Hepatocyte (in vitro differentiated cells): ENCODE measurements at regions not wholly inside any gene's neighbourhood (a gene's known extent, or its start where the extent isn't known, plus 50 kb on each side); places are given as distances from the start of the nearest gene placed in this dataset.

ENCODE experiments used
- DNase-seq: peaks from one replicate; pipeline ENCODE4 v3.0.0-alpha.2; 2016; ENCODE audit warnings: low spot score
- H2AFZ ChIP-seq: fragments of 200-600 bp; sonication (generic); 2 replicates; pipeline ENCODE4 v1.6.0; 2016; ENCODE audit warnings: antibody characterized with exemption, mild to moderate bottlenecking
- H3K27ac ChIP-seq: fragments of 200-600 bp; sonication (generic); 2 replicates; pipeline ENCODE4 v1.5.1; 2016; ENCODE audit warnings: mild to moderate bottlenecking
- H3K27me3 ChIP-seq: fragments of 200-600 bp; sonication (generic); 2 replicates; pipeline ENCODE4 v1.6.1; 2016
- H3K36me3 ChIP-seq: fragments of 200-600 bp; sonication (generic); replicated peaks from 2 replicates; pipeline ENCODE4 v1.5.1; 2016; ENCODE audit warnings: low read depth; ENCODE audit not compliant: insufficient read depth
- H3K4me1 ChIP-seq: fragments of 200-600 bp; sonication (generic); 2 replicates; pipeline ENCODE4 v1.5.1; 2016; ENCODE audit warnings: mild to moderate bottlenecking, moderate library complexity; ENCODE audit not compliant: insufficient read depth
- H3K4me2 ChIP-seq: fragments of 200-600 bp; sonication (generic); 2 replicates; pipeline ENCODE4 v1.6.0; 2016
- H3K4me3 ChIP-seq: fragments of 200-600 bp; sonication (generic); 2 replicates; pipeline ENCODE4 v1.5.1; 2016; ENCODE audit warnings: mild to moderate bottlenecking
- H3K79me2 ChIP-seq: fragments of 200-600 bp; sonication (generic); 2 replicates; pipeline ENCODE4 v1.6.0; 2017; ENCODE audit warnings: mild to moderate bottlenecking
- H3K9me2 ChIP-seq: fragments of 200-600 bp; sonication (generic); replicated peaks from 2 replicates; pipeline ENCODE4 v1.6.0; 2017; ENCODE audit warnings: mild to moderate bottlenecking; ENCODE audit not compliant: insufficient read depth
- H3K9me3 ChIP-seq: fragments of 200-600 bp; sonication (generic); 2 replicates; pipeline ENCODE4 v1.5.1; 2016; ENCODE audit warnings: low read depth, mild to moderate bottlenecking
- H4K20me1 ChIP-seq: fragments of 200-600 bp; sonication (generic); 2 replicates; pipeline ENCODE4 v1.6.0; 2016; ENCODE audit warnings: mild to moderate bottlenecking; ENCODE audit not compliant: insufficient read depth, poor library complexity, severe bottlenecking
- EZH2 ChIP-seq: fragments of 200-600 bp; sonication (generic); IDR thresholded peaks from 2 replicates; pipeline ENCODE4 v1.6.1; 2016; ENCODE audit warnings: antibody characterized with exemption, mild to moderate bottlenecking, borderline replicate concordance
- EZH2phosphoT487 ChIP-seq: fragments of 200-600 bp; sonication (generic); IDR thresholded peaks from one replicate; pipeline ENCODE4 v1.6.1; 2018; ENCODE audit warnings: antibody characterized with exemption, mild to moderate bottlenecking, low read depth, moderate library complexity; ENCODE audit not compliant: unreplicated experiment, severe bottlenecking
- WGBS: methylation state at CpG from one replicate; pipeline ENCODE4 v1.1.6; 2016; ENCODE audit warnings: low lambda C conversion rate; ENCODE audit errors: missing lambda C conversion rate; 5-methylcytosine and 5-hydroxymethylcytosine counted together
- TF ChIP-seq, protein P1 (sequence below): fragments of 200-600 bp; sonication (generic); IDR thresholded peaks from 2 replicates; pipeline ENCODE4 v1.5.1; 2016; ENCODE audit warnings: antibody characterized with exemption, mild to moderate bottlenecking; ENCODE audit not compliant: poor library complexity

- DNase-seq = no peak
- Histone ChIP-seq H3K27me3 (no peaks in the 10 kb centered on the region), H3K4me3 (no peak overlapping the region), H4K20me1 (no peaks in the 10 kb centered on the region), H3K79me2 (no peaks in the 10 kb centered on the region), H3K27ac (no peak overlapping the region), H3K4me2 (no peak overlapping the region), H3K4me1 (no peaks in the 10 kb centered on the region), H3K36me3 (no peaks in the 10 kb centered on the region), H2AFZ (no peak overlapping the region), H3K9me3 (no peaks in the 10 kb centered on the region), H3K9me2 (no peaks in the 10 kb centered on the region)
- TF ChIP-seq, protein P1, sequence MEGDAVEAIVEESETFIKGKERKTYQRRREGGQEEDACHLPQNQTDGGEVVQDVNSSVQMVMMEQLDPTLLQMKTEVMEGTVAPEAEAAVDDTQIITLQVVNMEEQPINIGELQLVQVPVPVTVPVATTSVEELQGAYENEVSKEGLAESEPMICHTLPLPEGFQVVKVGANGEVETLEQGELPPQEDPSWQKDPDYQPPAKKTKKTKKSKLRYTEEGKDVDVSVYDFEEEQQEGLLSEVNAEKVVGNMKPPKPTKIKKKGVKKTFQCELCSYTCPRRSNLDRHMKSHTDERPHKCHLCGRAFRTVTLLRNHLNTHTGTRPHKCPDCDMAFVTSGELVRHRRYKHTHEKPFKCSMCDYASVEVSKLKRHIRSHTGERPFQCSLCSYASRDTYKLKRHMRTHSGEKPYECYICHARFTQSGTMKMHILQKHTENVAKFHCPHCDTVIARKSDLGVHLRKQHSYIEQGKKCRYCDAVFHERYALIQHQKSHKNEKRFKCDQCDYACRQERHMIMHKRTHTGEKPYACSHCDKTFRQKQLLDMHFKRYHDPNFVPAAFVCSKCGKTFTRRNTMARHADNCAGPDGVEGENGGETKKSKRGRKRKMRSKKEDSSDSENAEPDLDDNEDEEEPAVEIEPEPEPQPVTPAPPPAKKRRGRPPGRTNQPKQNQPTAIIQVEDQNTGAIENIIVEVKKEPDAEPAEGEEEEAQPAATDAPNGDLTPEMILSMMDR = no peak
- 84% methylated on average over 9 of the region's 9 CpGs for WGBS
Observed at GRCh38 chr3:177249203-177249602, 51.9 kb upstream of the TBL1XR1 start.

GRCh38 chr3:177250151-177250550 is 52.9 kb upstream of the TBL1XR1 start:
- Histone ChIP-seq H3K4me2 (no peak overlapping the region), H4K20me1 (no peaks in the 10 kb centered on the region), H3K9me2 (no peaks in the 10 kb centered on the region), H3K4me3 (no peak overlapping the region), H3K27me3 (no peaks in the 10 kb centered on the region), H3K4me1 (no peaks in the 10 kb centered on the region), H3K27ac (no peak overlapping the region), H3K9me3 (no peaks in the 10 kb centered on the region), H3K36me3 (no peaks in the 10 kb centered on the region), H2AFZ (no peak overlapping the region), H3K79me2 (no peaks in the 10 kb centered on the region)
- WGBS = 70% methylated on average over 1 of the region's 1 CpG
- DNase-seq = no peak
- TF ChIP-seq, protein P1 = no peak
- TF ChIP-seq EZH2phosphoT487 (no peak), EZH2 (no peak)

DNA sequence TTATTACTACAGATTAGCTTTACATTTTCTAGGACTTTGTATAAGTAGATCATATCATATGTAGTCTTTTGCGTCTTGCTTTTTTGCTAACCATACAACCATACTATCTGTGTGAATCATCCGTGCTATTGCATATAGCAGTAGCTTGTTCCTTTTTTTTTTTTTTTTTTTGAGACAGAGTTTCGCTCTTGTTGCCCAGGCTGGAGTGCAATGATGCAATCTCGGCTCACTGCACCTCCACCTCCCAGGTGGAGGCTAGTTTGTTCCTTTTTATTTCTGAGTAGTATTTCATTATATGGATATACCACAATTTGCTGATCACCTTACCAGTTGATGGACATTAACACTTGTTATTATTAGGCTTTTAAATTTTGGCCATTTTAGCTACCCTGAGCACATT is 54.5 kb upstream of the TBL1XR1 start:
- H3K4me3 ChIP-seq = no peak overlapping the region
- H3K9me2 ChIP-seq = no peaks in the 10 kb centered on the region
- WGBS = 99% methylated on average over 4 of the region's 4 CpGs
- H3K4me2 ChIP-seq = no peak overlapping the region
- H3K27ac ChIP-seq = no peak overlapping the region
- TF ChIP-seq EZH2 (no peak), EZH2phosphoT487 (no peak)
- TF ChIP-seq, protein P1 = no peak
- H2AFZ ChIP-seq = no peak overlapping the region
- H4K20me1 ChIP-seq = no peaks in the 10 kb centered on the region
- no peaks in the 10 kb centered on the region for H3K27me3 ChIP-seq
- DNase-seq = no peak
- no peaks in the 10 kb centered on the region for H3K79me2 ChIP-seq
- no peaks in the 10 kb centered on the region for H3K9me3 ChIP-seq
- H3K36me3 ChIP-seq = no peaks in the 10 kb centered on the region
- no peaks in the 10 kb centered on the region for H3K4me1 ChIP-seq

DNA sequence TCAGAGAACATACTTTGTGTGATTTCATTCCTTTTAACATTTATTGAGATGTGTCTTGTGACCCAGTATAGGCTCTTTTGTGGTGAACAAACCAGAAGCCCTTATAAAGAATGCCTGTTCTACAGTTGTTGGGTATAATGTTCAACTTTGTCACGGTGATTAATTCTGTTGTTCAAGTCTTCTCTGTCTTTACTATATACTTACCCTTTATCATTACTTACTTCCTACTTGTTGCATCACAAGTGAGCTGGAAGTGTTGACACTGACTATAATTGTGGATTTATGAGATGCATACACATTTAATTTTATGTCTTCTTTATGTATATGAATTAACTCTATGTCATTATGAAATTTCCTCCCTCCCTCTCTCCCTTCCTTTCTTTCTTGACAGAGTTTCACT is 59.7 kb upstream of the TBL1XR1 start:
- H2AFZ ChIP-seq = no peak overlapping the region
- no peaks in the 10 kb centered on the region for H3K36me3 ChIP-seq
- no peak overlapping the region for H3K27ac ChIP-seq
- no peak for TF ChIP-seq EZH2
- no peak for TF ChIP-seq EZH2phosphoT487
- TF ChIP-seq, protein P1 = no peak
- no peaks in the 10 kb centered on the region for H3K9me3 ChIP-seq
- H3K4me1 ChIP-seq = no peaks in the 10 kb centered on the region
- H3K27me3 ChIP-seq = no peaks in the 10 kb centered on the region
- no peaks in the 10 kb centered on the region for H3K9me2 ChIP-seq
- H3K4me2 ChIP-seq = no peak overlapping the region
- H3K79me2 ChIP-seq = no peaks in the 10 kb centered on the region
- H4K20me1 ChIP-seq = no peaks in the 10 kb centered on the region
- 74% methylated on average over 1 of the region's 1 CpG for WGBS
- H3K4me3 ChIP-seq = no peak overlapping the region
- no peak for DNase-seq
